ENCODE measurements at regions not wholly inside any gene's neighbourhood (a gene's known extent, or its start where the extent isn't known, plus 50 kb on each side); places are given as distances from the start of the nearest gene placed in this dataset.
"Not testable (repeated sequence)": the region's sequence is repeated elsewhere in the genome, so short reads cannot be mapped to it uniquely, and the experiment has no call there.

GRCh38 chrX:40853004-40853815 is 117.9 kb upstream of the MED14 start:
- no peak for DNase-seq (ENCODE audit: low read depth)

DNA sequence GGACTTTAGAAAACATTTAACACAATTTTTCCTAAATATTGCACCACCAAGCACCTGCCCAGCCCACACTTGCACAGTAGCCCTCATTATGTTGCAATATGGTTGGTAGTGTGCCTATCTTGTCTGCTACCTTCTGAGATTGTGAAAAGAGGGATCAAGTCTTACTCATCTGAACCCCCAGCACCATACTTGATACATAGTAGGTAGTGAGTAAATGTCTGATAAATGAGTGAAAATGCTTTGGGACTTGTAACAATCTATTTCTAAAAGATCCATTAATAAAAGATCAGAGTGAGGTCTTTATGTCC is 118.4 kb upstream of the MED14 start:
- DNase-seq (ENCODE audit: low read depth): no peak

DNA sequence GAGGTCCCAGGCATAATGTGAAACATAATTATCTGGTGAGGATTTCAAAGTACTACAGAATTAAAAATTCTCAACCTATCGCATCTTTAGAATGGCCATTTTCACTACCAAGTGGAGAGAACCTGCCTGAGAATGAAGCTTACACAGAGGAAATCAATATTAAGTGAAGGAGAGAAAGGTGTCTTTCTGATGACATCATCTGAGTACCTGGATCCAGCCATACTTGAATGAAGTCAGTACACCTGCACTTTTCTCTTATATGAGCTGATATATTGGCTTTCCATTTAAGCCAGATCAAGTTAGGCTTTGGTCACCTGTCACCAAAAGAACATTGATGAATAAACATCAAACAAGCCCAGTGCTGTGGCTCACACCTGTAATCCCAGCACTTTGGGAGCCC is 118.9 kb upstream of the MED14 start:
- DNase-seq (ENCODE audit: low read depth): no peak

DNA sequence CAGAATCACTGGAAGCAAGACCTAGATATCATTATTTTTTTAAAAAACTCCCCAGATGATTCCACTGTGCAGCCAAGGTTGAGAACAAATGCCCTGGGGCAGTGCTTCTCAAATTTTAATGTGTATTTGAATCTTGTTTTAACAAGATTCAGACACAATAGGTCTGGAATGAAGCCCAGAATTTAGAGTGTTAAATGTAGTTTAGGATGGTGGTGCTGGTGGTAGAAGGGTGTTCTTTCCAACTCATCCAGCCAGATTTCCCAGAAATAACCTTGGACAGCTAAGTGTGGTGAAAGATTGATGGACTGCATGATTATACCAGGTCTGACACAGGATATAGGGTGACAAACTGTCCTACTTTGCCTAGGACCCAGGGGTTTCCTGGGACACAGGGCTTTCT is 120.1 kb upstream of the MED14 start:
- peak; percentile 85 for DNase-seq (ENCODE audit: low read depth)

- DNase-seq (ENCODE audit: low read depth): no peak
Observed at GRCh38 chrX:40855932-40856515, 120.7 kb upstream of the MED14 start.

GRCh38 chrX:40861952-40862554 is 126.7 kb upstream of the MED14 start:
- not testable (repeated sequence) for DNase-seq (ENCODE audit: low read depth)

DNA sequence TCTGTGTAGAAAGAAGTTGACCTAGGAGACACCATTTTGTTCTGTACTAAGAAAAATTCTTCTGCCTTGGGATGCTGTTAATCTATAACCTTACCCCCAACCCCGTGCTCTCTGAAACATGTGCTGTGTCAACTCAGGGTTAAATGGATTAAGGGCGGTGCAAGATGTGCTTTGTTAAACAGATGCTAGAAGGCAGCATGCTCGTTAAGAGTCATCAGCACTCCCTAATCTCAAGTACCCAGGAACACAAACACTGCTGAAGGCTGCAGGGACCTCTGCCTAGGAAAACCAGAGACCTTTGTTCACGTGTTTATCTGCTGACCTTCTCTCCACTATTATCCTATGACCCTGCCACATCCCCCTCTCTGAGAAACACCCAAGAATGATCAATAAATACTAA is 127.9 kb upstream of the MED14 start:
- not testable (repeated sequence) for DNase-seq (ENCODE audit: low read depth)

GRCh38 chrX:40863671-40864070 is 128.3 kb upstream of the MED14 start:
- no peak for DNase-seq (ENCODE audit: low read depth)

DNA sequence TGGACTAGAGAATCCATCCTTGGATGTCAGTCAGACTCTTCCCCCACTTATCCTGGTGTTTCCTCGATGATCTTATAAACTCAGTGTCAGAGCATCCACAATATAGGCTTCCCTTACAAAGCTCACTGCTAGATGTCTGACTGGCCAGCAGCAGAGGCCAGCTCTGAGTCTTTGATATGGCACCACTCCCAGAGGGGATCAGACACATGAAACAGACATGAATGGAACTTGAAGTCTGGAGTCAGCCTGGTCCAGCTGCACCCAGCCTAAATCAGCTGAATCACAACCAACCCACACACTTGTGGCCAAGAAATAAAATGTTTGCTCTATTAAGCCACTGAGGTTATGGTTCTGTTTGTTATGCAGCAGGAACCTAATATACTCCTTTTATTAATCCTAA is 129.6 kb upstream of the MED14 start:
- DNase-seq (ENCODE audit: low read depth): peak; percentile 82

GRCh38 chrX:40866893-40867292 is 131.6 kb upstream of the MED14 start:
- DNase-seq (ENCODE audit: low read depth): peak; percentile 67

DNA sequence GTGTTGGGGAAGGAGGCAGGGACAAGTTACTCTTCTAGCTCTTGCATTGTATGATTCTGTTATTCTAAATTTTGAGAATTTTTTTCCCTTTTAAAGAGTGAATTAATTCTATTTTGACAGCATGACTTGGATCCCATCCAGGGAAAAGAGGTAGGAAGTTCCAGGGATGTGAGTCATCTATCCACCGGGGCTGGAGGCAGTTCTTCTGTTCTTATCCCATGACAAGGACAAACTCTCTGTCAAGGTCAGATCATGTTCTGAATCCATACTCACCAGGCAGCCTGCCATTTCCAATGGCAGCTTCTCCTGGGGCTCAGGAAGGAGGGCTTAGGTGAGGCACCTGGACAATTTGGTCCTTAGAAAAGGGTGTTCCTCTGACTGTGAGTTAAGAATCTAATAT is 132.0 kb upstream of the MED14 start:
- peak; percentile 86 for DNase-seq (ENCODE audit: low read depth)

DNA sequence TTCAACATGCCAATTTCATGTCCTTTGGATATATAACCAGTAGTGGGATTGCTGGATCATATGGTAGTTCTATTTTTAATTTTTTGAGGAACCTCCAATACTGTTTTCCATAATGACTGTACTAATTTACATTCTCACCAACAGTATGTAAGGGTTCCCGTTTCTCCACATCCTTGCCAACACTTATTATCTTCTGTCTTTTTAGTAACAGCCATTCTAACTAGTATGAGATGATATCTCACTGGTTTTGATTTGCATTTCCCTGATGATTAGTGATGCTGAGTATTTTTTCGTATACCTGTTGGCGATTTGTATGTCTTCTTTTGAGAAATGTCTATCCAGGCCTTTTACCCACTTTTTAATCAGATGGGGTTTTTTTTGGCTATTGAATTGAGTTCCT is 133.5 kb upstream of the MED14 start:
- DNase-seq (ENCODE audit: low read depth): no peak

- not testable (repeated sequence) for DNase-seq (ENCODE audit: low read depth)
Observed at GRCh38 chrX:40870982-40871381, 135.6 kb upstream of the MED14 start.

- peak; percentile 57 for DNase-seq (ENCODE audit: low read depth)
Observed at GRCh38 chrX:40871385-40872082, 136.2 kb upstream of the MED14 start.

GRCh38 chrX:40872351-40872750 is 137.0 kb upstream of the MED14 start:
- DNase-seq (ENCODE audit: low read depth): no peak

- DNase-seq (ENCODE audit: low read depth): no peak
Observed at GRCh38 chrX:40875476-40875875, 140.1 kb upstream of the MED14 start.

DNA sequence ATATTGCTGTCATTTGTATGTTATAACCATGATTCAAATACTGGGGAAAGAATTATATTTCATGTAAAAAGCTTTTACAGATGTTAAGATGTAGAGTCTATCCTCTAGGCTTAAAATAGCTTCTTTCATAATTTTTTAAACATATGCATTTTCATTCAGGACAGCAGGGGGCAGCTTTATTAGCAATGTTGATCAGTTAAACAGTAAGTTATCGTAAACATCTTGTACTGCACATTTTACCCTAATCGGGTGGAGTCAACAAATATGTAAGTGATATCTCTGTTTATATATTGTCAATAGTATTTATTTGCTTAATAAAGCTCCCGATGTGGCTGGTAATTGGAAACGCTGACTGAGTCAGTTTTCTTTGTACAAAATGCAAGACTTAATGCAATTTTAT is 142.5 kb upstream of the MED14 start:
- peak; percentile 45 for DNase-seq (ENCODE audit: low read depth)

- DNase-seq (ENCODE audit: low read depth): no peak
Observed at GRCh38 chrX:40878766-40879165, 143.4 kb upstream of the MED14 start.

GRCh38 chrX:40879172-40879571 is 143.8 kb upstream of the MED14 start:
- not testable (repeated sequence) for DNase-seq (ENCODE audit: low read depth)

DNA sequence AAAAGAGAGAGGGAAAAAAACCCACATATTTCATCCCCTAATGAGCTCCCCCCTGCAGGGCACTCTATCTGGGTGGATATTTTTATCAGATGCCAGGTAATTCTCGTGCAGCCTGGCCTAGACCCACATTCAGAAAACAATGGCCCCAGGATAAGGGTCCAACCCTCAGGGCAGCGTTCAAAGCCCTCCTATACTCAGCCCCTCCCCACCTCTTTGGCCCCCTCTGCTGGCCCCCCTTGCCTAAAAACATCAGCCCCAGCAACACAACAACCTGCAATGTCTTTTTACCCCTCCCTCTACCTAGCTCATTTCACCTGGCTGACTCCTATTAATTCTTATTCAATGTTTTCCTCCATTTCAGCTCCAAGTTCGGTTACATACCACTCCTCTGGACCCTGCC is 145.4 kb upstream of the MED14 start:
- no peak for DNase-seq (ENCODE audit: low read depth)

GRCh38 chrX:40883021-40883619 is 147.8 kb upstream of the MED14 start:
- DNase-seq (ENCODE audit: low read depth): no peak

- DNase-seq (ENCODE audit: low read depth): no peak
Observed at GRCh38 chrX:40885989-40886388, 150.6 kb upstream of the MED14 start.
